Suppressor macrophage treated with lipopolysaccharide for 4 hours (primary cell): ENCODE measurements at regions not wholly inside any gene's neighbourhood (a gene's known extent, or its start where the extent isn't known, plus 50 kb on each side); places are given as distances from the start of the nearest gene placed in this dataset.
"Not testable (repeated sequence)": the region's sequence is repeated elsewhere in the genome, so short reads cannot be mapped to it uniquely, and the experiment has no call there.

Source experiments
- DNase-seq: peaks from one replicate; pipeline ENCODE4 v3.0.0-alpha.2; 2020

GRCh38 chr4:134830741-134831140 is 629.2 kb upstream of the PABPC4L start:
- DNase-seq: not testable (repeated sequence)

GRCh38 chr4:134812611-134813010 is 611.0 kb upstream of the PABPC4L start:
- no peak for DNase-seq

GRCh38 chr4:134807231-134807745 is 605.7 kb upstream of the PABPC4L start:
- no peak for DNase-seq

GRCh38 chr4:134798573-134798972 is 597.0 kb upstream of the PABPC4L start:
- no peak for DNase-seq

GRCh38 chr4:134787315-134787714 is 585.7 kb upstream of the PABPC4L start:
- DNase-seq: no peak

GRCh38 chr4:134780244-134780643 is 578.7 kb upstream of the PABPC4L start:
- DNase-seq: no peak

GRCh38 chr4:134777606-134778005 is 576.0 kb upstream of the PABPC4L start:
- no peak for DNase-seq

GRCh38 chr4:134773497-134774000 is 572.0 kb upstream of the PABPC4L start:
- no peak for DNase-seq

GRCh38 chr4:134762053-134762452 is 560.5 kb upstream of the PABPC4L start:
- no peak for DNase-seq

- DNase-seq: no peak
Observed at GRCh38 chr4:134756421-134756820, 554.8 kb upstream of the PABPC4L start.

- no peak for DNase-seq
Observed at GRCh38 chr4:134754301-134755019, 552.9 kb upstream of the PABPC4L start.

- no peak for DNase-seq
Observed at GRCh38 chr4:134753390-134753789, 551.8 kb upstream of the PABPC4L start.

GRCh38 chr4:134747108-134747805 is 545.7 kb upstream of the PABPC4L start:
- DNase-seq: no peak

- DNase-seq: no peak
Observed at GRCh38 chr4:134740290-134740689, 538.7 kb upstream of the PABPC4L start.

- no peak for DNase-seq
Observed at GRCh38 chr4:134735901-134736300, 534.3 kb upstream of the PABPC4L start.

GRCh38 chr4:134727696-134728095 is 526.1 kb upstream of the PABPC4L start:
- no peak for DNase-seq

GRCh38 chr4:134722306-134722705 is 520.7 kb upstream of the PABPC4L start:
- DNase-seq: no peak

GRCh38 chr4:134720030-134720429 is 518.4 kb upstream of the PABPC4L start:
- no peak for DNase-seq

GRCh38 chr4:134708616-134709015 is 507.0 kb upstream of the PABPC4L start:
- DNase-seq: no peak

- DNase-seq: no peak
Observed at GRCh38 chr4:134708026-134708425, 506.4 kb upstream of the PABPC4L start.

GRCh38 chr4:134702374-134702773 is 500.8 kb upstream of the PABPC4L start:
- no peak for DNase-seq

- no peak for DNase-seq
Observed at GRCh38 chr4:134700251-134700650, 498.7 kb upstream of the PABPC4L start.

- DNase-seq: not testable (repeated sequence)
Observed at GRCh38 chr4:134698831-134699230, 497.2 kb upstream of the PABPC4L start.

GRCh38 chr4:134695433-134695832 is 493.8 kb upstream of the PABPC4L start:
- no peak for DNase-seq
